ENCODE measurements at regions not wholly inside any gene's neighbourhood (a gene's known extent, or its start where the extent isn't known, plus 50 kb on each side); places are given as distances from the start of the nearest gene placed in this dataset.

DNA sequence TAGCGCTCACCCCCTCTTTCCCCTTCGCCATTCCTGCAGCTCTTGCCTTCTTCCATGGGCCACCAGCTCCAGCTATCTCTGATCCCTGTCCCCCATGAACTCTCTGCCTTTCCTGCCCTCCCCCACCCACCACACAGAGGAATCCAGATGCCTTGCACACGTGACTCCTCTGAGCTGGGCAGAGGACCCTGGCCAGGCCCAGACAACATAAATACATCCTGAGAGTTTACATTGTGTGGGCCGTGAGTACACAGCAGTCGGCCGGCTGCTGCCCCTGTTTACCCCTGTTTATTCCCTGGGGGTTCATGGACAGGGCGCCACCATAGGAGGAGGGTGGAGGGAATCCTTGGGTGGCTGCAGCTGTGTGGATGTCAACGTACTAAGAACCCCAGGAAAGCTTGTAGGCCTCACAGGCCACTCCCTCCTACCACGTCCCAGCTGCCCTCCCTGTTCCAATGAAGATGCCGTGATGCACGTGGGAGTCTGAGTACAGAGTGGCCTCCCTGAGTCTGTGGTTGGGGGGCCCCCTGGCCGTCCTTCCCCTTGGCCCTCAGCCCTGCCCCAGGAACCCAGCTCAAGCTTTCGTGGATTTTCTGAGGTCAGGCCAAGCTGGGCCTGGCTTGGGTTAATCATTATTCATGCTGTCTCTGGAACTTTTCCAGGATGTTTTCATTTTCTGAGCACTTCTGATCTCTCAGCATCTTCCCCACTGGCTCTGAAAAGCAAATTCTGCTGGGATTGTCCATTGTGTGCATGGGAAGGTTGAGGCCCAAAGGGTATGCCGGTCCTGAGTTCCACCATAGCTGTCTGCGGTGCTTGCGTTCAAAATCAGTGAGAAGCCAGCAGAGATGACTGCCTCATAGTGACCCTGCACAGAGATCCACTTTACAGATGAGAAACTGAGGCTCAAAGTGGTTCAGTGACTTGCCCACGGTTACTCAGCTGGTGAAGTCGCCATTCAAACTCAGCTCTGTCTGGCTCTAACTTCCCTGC lies 136.3 kb downstream of the MRPL14 start:
- no peak overlapping the region for H3K4me3 ChIP-seq
- ATAC-seq (peak; percentile 31), DNase-seq (ENCODE audit: extremely low read depth in 1 of 4, low spot score in 3 of 4) (peak; percentile 45 to 71 (median 62)), FAIRE-seq (peak; percentile 63)
- in situ Hi-C loops (cut with MboI) (no loop called here), intact Hi-C loops (cut with micrococcal nuclease) (no loop called here)
- POLR2A ChIA-PET: interaction anchor here (0.6 to 1.7 kb wide), 11 partner anchors 9 to 74 kb away, joined by 3 to 6 read pairs (median 3); no protein-coding TSS in a partner anchor
- peak overlapping the region; percentile 71 for H2AFZ ChIP-seq (ENCODE audit: low read depth, low read length)
- H3K4me2 ChIP-seq (ENCODE audit: insufficient read depth, low read length): no peak overlapping the region; the same call in 1 of the 2 replicates
- H3K9me3 ChIP-seq (replicated peaks; ENCODE audit: control insufficient read depth, insufficient read depth, low read depth, low read length): no peaks in the 10 kb centered on the region
- H3K27ac ChIP-seq (ENCODE audit: extremely low read depth, low read depth, low read length): no peak overlapping the region; the same call in 2 of the 3 replicates
- peaks cover 45 to 53% of the 10 kb centered on the region in 2 experiments for H3K4me1 ChIP-seq (replicated peaks in 1 of 2; ENCODE audit: control insufficient read depth in 2 of 2, insufficient read depth in 2 of 2, low read length in 2 of 2)
- H3K9ac ChIP-seq (ENCODE audit: insufficient read depth in 1 of 2, low read depth in 2 of 2, low read length in 2 of 2): peak overlapping the region; percentile 33 to 39; a peak in 3 of 4 replicates
- WGBS (ENCODE audit: insufficient coverage, low coverage, missing lambda C conversion rate): 48% methylated on average over 18 of the region's 18 CpGs
- no peaks in the 10 kb centered on the region for H3K36me3 ChIP-seq (ENCODE audit: control insufficient read depth, insufficient read depth, low read length)
- H3K79me2 ChIP-seq (ENCODE audit: control insufficient read depth, insufficient read depth, low read length): no peaks in the 10 kb centered on the region
- no peaks in the 10 kb centered on the region for H3K9me1 ChIP-seq (ENCODE audit: control insufficient read depth, insufficient read depth, low read length)
- H4K20me1 ChIP-seq (replicated peaks; ENCODE audit: control insufficient read depth, insufficient read depth, low read length): no peaks in the 10 kb centered on the region
- H3K27me3 ChIP-seq (ENCODE audit: control insufficient read depth in 2 of 2, insufficient read depth in 2 of 2, low read length in 2 of 2): no peaks in the 10 kb centered on the region
- CTCF ChIA-PET (ENCODE audit: low intra/inter-chr PET ratio): no interaction called here
- BruUV-seq (replicated peaks): no TSS peak
- TF ChIP-seq ATF1 (CRISPR knock-in tag; IDR thresholded peaks at IDR 0.05) (no peak), ATF1 (tag; IDR thresholded peaks at IDR 0.05) (0 out of 2 replicates have a peak, but pooled peaks have one; percentile 37), CXXC5 (CRISPR knock-in tag; IDR thresholded peaks at IDR 0.05) (peak; percentile 33; the same call in 1 of the 2 replicates), ZFX (CRISPR knock-in tag; IDR thresholded peaks at IDR 0.05) (peak; percentile 54), DDX20 (tag; IDR thresholded peaks at IDR 0.05; ENCODE audit: low read depth) (no peak), ZNF583 (CRISPR knock-in tag; IDR thresholded peaks at IDR 0.05) (peak; percentile 23; the same call in 1 of the 2 replicates), RFX7 (CRISPR knock-in tag; IDR thresholded peaks at IDR 0.05) (0 out of 2 replicates have a peak, but pooled peaks have one; percentile 16), SMAD4 (CRISPR knock-in tag; conservative IDR thresholded peaks at IDR 0.05) (0 out of 2 replicates have a peak, but pooled peaks have one; percentile 49), RBFOX2 (IDR thresholded peaks at IDR 0.05; ENCODE audit: low read depth, low read length) (peak; percentile 32; the same call in 1 of the 2 replicates), SRF (CRISPR knock-in tag; IDR thresholded peaks at IDR 0.05) (no peak)
- TF ChIP-seq, protein P1, sequence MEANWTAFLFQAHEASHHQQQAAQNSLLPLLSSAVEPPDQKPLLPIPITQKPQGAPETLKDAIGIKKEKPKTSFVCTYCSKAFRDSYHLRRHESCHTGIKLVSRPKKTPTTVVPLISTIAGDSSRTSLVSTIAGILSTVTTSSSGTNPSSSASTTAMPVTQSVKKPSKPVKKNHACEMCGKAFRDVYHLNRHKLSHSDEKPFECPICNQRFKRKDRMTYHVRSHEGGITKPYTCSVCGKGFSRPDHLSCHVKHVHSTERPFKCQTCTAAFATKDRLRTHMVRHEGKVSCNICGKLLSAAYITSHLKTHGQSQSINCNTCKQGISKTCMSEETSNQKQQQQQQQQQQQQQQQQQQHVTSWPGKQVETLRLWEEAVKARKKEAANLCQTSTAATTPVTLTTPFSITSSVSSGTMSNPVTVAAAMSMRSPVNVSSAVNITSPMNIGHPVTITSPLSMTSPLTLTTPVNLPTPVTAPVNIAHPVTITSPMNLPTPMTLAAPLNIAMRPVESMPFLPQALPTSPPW (CRISPR knock-in tag; IDR thresholded peaks at IDR 0.05): peak; percentile 73
- TF ChIP-seq, protein P2, sequence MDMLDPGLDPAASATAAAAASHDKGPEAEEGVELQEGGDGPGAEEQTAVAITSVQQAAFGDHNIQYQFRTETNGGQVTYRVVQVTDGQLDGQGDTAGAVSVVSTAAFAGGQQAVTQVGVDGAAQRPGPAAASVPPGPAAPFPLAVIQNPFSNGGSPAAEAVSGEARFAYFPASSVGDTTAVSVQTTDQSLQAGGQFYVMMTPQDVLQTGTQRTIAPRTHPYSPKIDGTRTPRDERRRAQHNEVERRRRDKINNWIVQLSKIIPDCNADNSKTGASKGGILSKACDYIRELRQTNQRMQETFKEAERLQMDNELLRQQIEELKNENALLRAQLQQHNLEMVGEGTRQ (CRISPR knock-in tag; IDR thresholded peaks at IDR 0.05): peak; percentile 63
- TF ChIP-seq, protein P3, sequence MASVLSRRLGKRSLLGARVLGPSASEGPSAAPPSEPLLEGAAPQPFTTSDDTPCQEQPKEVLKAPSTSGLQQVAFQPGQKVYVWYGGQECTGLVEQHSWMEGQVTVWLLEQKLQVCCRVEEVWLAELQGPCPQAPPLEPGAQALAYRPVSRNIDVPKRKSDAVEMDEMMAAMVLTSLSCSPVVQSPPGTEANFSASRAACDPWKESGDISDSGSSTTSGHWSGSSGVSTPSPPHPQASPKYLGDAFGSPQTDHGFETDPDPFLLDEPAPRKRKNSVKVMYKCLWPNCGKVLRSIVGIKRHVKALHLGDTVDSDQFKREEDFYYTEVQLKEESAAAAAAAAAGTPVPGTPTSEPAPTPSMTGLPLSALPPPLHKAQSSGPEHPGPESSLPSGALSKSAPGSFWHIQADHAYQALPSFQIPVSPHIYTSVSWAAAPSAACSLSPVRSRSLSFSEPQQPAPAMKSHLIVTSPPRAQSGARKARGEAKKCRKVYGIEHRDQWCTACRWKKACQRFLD (CRISPR knock-in tag; IDR thresholded peaks at IDR 0.05): peak; percentile 53; the same call in 1 of the 2 replicates
- TF ChIP-seq, protein P4, sequence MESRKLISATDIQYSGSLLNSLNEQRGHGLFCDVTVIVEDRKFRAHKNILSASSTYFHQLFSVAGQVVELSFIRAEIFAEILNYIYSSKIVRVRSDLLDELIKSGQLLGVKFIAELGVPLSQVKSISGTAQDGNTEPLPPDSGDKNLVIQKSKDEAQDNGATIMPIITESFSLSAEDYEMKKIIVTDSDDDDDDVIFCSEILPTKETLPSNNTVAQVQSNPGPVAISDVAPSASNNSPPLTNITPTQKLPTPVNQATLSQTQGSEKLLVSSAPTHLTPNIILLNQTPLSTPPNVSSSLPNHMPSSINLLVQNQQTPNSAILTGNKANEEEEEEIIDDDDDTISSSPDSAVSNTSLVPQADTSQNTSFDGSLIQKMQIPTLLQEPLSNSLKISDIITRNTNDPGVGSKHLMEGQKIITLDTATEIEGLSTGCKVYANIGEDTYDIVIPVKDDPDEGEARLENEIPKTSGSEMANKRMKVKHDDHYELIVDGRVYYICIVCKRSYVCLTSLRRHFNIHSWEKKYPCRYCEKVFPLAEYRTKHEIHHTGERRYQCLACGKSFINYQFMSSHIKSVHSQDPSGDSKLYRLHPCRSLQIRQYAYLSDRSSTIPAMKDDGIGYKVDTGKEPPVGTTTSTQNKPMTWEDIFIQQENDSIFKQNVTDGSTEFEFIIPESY (CRISPR knock-in tag; IDR thresholded peaks at IDR 0.05): 0 out of 2 replicates have a peak, but pooled peaks have one; percentile 16

Measured in K562 (cell line).